ENCODE measurements at regions not wholly inside any gene's neighbourhood (a gene's known extent, or its start where the extent isn't known, plus 50 kb on each side); places are given as distances from the start of the nearest gene placed in this dataset.

GRCh38 chr12:131533139-131533538 is 177.8 kb upstream of the SFSWAP start:
- DNase-seq: no peak

- DNase-seq: no peak
Observed at GRCh38 chr12:131535779-131536178, 175.1 kb upstream of the SFSWAP start.

- DNase-seq: no peak
Observed at GRCh38 chr12:131536337-131536736, 174.6 kb upstream of the SFSWAP start.

- DNase-seq: no peak
Observed at GRCh38 chr12:131536766-131537165, 174.1 kb upstream of the SFSWAP start.

GRCh38 chr12:131537267-131537958 is 173.5 kb upstream of the SFSWAP start:
- no peak for DNase-seq

GRCh38 chr12:131539381-131539780 is 171.5 kb upstream of the SFSWAP start:
- DNase-seq: no peak

- DNase-seq: no peak
Observed at GRCh38 chr12:131540138-131540623, 170.7 kb upstream of the SFSWAP start.

GRCh38 chr12:131541512-131541911 is 169.4 kb upstream of the SFSWAP start:
- DNase-seq: peak; percentile 21 to 35 (median 26)

- no peak for DNase-seq
Observed at GRCh38 chr12:131542351-131542750, 168.5 kb upstream of the SFSWAP start.

GRCh38 chr12:131543040-131543439 is 167.8 kb upstream of the SFSWAP start:
- no peak for DNase-seq

GRCh38 chr12:131547555-131547954 is 163.3 kb upstream of the SFSWAP start:
- DNase-seq: no peak

GRCh38 chr12:131550121-131550520 is 160.8 kb upstream of the SFSWAP start:
- peak in 1 of 3 donors; percentile 19 for DNase-seq

- DNase-seq: no peak
Observed at GRCh38 chr12:131551675-131552491, 159.0 kb upstream of the SFSWAP start.

- no peak for DNase-seq
Observed at GRCh38 chr12:131552492-131552863, 158.4 kb upstream of the SFSWAP start.

GRCh38 chr12:131553096-131553777 is 157.7 kb upstream of the SFSWAP start:
- no peak for DNase-seq

- no peak for DNase-seq
Observed at GRCh38 chr12:131555197-131555846, 155.6 kb upstream of the SFSWAP start.

GRCh38 chr12:131555866-131556265 is 155.0 kb upstream of the SFSWAP start:
- no peak for DNase-seq

GRCh38 chr12:131557078-131557709 is 153.7 kb upstream of the SFSWAP start:
- DNase-seq: no peak

- no peak for DNase-seq
Observed at GRCh38 chr12:131559517-131560516, 151.1 kb upstream of the SFSWAP start.

- DNase-seq: no peak
Observed at GRCh38 chr12:131561051-131561450, 149.8 kb upstream of the SFSWAP start.
